Activated CD4-positive, alpha-beta memory T cell treated with anti-CD3 and anti-CD28 coated beads, Interleukin-2, amount 10 ng/mL, durations not matched to agents 7 days and 5 days (primary cell): ENCODE measurements at regions not wholly inside any gene's neighbourhood (a gene's known extent, or its start where the extent isn't known, plus 50 kb on each side); places are given as distances from the start of the nearest gene placed in this dataset.

Source experiments
- CTCF ChIA-PET: fragments of 350-600 bp; sonication (Branson Sonifier 250); formaldehyde crosslinking; loops from one replicate; lab custom pipeline; 2021; ENCODE audit warnings: antibody characterized with exemption, inconsistent platforms; lab: Charles Lee
- POLR2A ChIA-PET: fragments of 350-600 bp; sonication (Branson Sonifier 250); formaldehyde crosslinking; loops from one replicate; lab custom pipeline; 2021; ENCODE audit warnings: antibody characterized with exemption; lab: Charles Lee
- DNase-seq: peaks from one replicate; pipeline ENCODE4 v3.0.0-alpha.2; 2020
- H3K27ac Mint-ChIP-seq: one replicate; pipeline ENCODE4 v1.8.0; 2021; ENCODE audit warnings: mild to moderate bottlenecking, mixed read lengths
- H3K27me3 Mint-ChIP-seq: one replicate; pipeline ENCODE4 v1.8.0; 2021; ENCODE audit warnings: mixed read lengths
- H3K36me3 Mint-ChIP-seq: one replicate; pipeline ENCODE4 v1.8.0; 2021; ENCODE audit warnings: low read depth, mixed read lengths
- H3K4me1 Mint-ChIP-seq: one replicate; pipeline ENCODE4 v1.8.0; 2021; ENCODE audit warnings: mixed read lengths
- H3K4me3 Mint-ChIP-seq: one replicate; pipeline ENCODE4 v1.8.0; 2021; ENCODE audit warnings: mild to moderate bottlenecking, mixed read lengths
- H3K9me3 Mint-ChIP-seq: one replicate; pipeline ENCODE4 v1.8.0; 2021; ENCODE audit warnings: mixed read lengths

DNA sequence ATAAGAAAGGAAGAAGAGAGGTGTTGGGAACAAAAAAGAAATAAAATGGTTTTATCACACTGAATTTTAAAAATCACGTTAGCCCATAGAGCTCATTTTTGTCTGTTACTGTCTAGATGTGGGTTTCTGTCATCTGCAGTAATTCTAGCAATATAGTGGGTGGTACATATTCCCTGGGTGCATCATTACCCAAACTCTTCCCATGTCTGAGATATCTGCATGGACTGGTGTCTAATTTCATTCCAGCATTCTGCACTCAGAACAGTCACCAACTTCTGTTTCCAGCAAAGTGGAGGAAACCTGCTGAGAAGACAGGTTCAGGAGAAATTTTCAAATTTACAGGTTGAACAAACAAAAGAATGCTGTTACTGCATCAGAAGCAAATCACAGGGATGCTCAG, 263.8 kb downstream of the CDH11 start:
- Mint-ChIP-seq H3K27ac (no peak overlapping the region), H3K4me1 (no peaks in the 10 kb centered on the region), H3K4me3 (no peak overlapping the region), H3K27me3 (no peaks in the 10 kb centered on the region), H3K9me3 (peaks cover 11% of the 10 kb centered on the region), H3K36me3 (no peaks in the 10 kb centered on the region)
- POLR2A ChIA-PET: no interaction called here
- CTCF ChIA-PET: no interaction called here
- no peak for DNase-seq

DNA sequence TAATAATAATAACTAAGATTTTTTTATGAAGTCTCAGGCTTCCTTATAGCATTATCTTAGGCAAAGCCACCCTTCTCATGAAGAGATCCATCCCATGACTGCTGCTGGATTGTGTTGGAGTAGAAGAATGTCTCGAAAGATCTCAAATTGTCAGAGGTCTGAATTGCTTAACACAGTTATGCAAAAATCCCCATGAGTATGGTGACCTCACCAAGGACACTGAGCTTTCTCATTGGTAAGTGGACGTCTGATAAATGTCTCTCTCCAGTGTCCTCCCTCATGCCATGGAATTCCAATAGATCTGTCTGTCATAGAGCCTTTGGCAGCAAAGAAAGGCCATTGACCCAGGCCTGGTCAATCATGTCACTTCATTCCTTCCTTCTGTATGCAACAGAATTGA, 264.5 kb downstream of the CDH11 start:
- no peak for DNase-seq
- H3K9me3 Mint-ChIP-seq: peaks cover 11% of the 10 kb centered on the region
- no peak overlapping the region for H3K4me3 Mint-ChIP-seq
- CTCF ChIA-PET: no interaction called here
- no peaks in the 10 kb centered on the region for H3K27me3 Mint-ChIP-seq
- no peaks in the 10 kb centered on the region for H3K36me3 Mint-ChIP-seq
- POLR2A ChIA-PET: no interaction called here
- H3K4me1 Mint-ChIP-seq: no peaks in the 10 kb centered on the region
- H3K27ac Mint-ChIP-seq: no peak overlapping the region

DNA sequence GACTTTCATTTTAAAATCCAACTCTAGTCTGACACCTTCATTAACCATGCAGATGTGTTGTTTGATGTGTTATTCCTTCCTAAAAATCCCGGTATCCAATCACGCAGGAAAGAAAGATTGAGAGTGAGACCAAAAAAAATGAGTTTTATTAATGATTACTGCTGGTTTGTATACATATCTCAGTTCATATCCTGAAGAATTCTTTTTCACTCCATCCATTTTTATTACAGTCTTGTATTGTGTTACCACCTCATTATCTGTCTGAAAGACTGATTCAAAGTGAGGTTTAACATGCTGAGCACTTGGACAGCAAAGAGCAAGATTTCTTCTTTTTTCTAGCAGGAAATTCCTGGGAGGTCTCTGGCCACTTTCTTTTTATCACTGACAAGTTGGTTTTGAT, 268.3 kb downstream of the CDH11 start:
- Mint-ChIP-seq H3K36me3 (no peaks in the 10 kb centered on the region), H3K9me3 (peaks cover 6% of the 10 kb centered on the region), H3K4me3 (no peak overlapping the region), H3K27me3 (no peaks in the 10 kb centered on the region), H3K27ac (no peak overlapping the region), H3K4me1 (no peaks in the 10 kb centered on the region)
- DNase-seq: no peak
- ChIA-PET CTCF (no interaction called here), POLR2A (no interaction called here)

DNA sequence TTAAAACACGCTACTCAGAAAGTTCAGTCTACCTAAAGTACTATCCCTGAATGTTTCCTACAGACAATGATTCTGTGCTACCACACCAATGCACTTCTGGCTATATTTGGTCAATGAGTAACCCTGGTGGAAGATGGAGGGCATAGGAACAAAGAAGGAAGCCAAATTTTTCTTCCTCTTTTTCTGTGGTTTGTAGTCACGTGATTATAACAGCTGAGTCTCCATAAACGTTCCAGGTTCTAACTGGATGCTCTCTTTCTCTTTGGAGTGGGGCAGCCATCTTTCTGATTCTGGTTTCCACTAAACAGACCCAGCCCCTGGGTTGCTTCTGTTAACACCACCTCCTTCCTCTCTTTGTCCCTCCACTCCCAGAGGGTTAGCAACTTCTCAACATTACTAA, 274.9 kb downstream of the CDH11 start:
- H3K4me3 Mint-ChIP-seq: no peak overlapping the region
- no peaks in the 10 kb centered on the region for H3K36me3 Mint-ChIP-seq
- peaks cover 19% of the 10 kb centered on the region for H3K9me3 Mint-ChIP-seq
- no peaks in the 10 kb centered on the region for H3K4me1 Mint-ChIP-seq
- CTCF ChIA-PET: no interaction called here
- POLR2A ChIA-PET: no interaction called here
- DNase-seq: no peak
- no peak overlapping the region for H3K27ac Mint-ChIP-seq
- no peaks in the 10 kb centered on the region for H3K27me3 Mint-ChIP-seq

DNA sequence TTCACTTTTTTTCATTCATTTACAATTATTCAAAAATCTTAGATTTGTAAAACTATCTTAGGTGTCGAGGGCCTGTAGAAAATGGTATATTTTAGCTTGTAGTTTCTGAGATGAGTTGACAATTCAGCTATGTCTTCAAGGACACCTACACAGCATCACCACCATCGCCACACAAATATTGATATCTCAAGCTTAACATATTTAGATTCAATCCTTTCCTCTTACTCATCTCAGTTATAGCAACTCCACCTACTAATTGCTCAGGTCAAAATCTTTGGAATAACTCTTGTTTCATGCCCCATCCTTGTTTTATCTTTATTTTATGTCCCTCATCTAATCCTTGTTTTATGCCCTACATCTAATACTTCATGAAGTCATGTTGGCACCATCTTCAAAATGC, 276.8 kb downstream of the CDH11 start:
- Mint-ChIP-seq H3K4me3 (no peak overlapping the region), H3K27me3 (no peaks in the 10 kb centered on the region)
- CTCF ChIA-PET: no interaction called here

DNA sequence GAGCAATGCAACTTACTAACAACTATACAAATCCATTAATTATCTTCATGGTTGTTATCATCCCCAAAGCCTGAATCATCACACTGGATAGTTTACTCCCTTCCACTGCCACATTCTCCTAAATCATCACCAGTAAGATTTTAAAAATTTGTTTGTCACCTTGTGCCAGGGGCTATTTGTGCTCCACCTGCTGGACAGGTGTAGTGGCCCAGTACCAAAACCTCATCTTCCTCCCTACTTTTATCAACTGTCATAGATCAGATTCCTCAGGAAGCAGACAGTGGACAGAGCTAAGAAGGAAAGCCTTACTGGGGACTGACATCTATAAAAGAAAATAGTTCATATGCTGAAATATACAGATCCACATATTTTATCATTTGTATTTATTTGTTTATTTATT, 280.4 kb downstream of the CDH11 start:
- Mint-ChIP-seq H3K9me3 (peaks cover 24% of the 10 kb centered on the region), H3K4me3 (no peak overlapping the region), H3K27me3 (no peaks in the 10 kb centered on the region), H3K36me3 (no peaks in the 10 kb centered on the region), H3K4me1 (no peaks in the 10 kb centered on the region), H3K27ac (no peak overlapping the region)
- CTCF ChIA-PET: no interaction called here
- POLR2A ChIA-PET: no interaction called here
- no peak for DNase-seq

More for the DNA sequence above, 276.8 kb downstream of the CDH11 start:
- no peaks in the 10 kb centered on the region for H3K36me3 Mint-ChIP-seq
- no peak overlapping the region for H3K27ac Mint-ChIP-seq
- POLR2A ChIA-PET: no interaction called here
- H3K9me3 Mint-ChIP-seq: peaks cover 25% of the 10 kb centered on the region
- DNase-seq: no peak
- no peaks in the 10 kb centered on the region for H3K4me1 Mint-ChIP-seq

DNA sequence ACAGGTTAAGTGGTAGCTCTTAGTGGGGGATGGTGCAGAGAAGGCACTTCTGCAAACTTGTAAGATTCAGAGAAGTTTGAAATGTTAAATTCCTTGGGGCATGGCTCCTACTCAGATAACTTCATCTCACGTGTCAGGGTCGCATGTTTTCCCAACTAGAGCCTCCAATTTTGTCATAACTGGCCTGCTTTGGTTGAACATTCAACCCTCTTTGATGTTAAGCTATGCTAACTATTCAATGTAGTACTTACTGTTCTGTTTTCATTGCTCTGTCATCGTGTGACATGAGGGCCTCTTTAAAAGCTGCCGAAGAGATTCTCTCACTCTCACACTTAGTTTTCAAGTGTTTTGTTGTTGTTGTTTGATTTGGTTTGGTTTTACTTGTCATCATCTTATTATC, 280.8 kb downstream of the CDH11 start:
- Mint-ChIP-seq H3K27me3 (no peaks in the 10 kb centered on the region), H3K9me3 (peaks cover 24% of the 10 kb centered on the region), H3K36me3 (no peaks in the 10 kb centered on the region), H3K4me1 (no peaks in the 10 kb centered on the region), H3K27ac (no peak overlapping the region), H3K4me3 (no peak overlapping the region)
- DNase-seq: no peak
- ChIA-PET POLR2A (no interaction called here), CTCF (no interaction called here)

DNA sequence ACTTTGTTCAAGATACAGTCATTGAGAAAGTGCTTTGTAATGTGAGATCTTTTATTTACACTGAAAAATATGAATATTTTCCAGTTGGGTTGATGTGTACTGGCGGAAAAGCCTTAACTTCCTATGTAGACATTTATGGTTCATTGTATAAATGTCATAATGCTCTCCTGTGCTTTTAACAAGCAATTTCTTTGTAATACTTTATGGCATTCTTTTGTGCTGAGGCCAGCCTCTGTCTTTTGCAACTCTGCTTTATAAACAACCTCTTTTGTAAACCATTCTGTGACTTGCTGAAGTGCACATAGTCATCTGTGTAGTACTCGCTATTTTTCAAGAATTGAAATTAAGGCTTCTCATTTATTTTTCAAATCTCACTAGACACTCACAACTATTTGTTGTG, 291.2 kb downstream of the CDH11 start:
- Mint-ChIP-seq H3K27ac (no peak overlapping the region), H3K4me3 (no peak overlapping the region), H3K36me3 (no peaks in the 10 kb centered on the region), H3K27me3 (no peaks in the 10 kb centered on the region), H3K4me1 (no peaks in the 10 kb centered on the region), H3K9me3 (peaks cover 24% of the 10 kb centered on the region)
- DNase-seq: no peak
- ChIA-PET POLR2A (no interaction called here), CTCF (no interaction called here)

DNA sequence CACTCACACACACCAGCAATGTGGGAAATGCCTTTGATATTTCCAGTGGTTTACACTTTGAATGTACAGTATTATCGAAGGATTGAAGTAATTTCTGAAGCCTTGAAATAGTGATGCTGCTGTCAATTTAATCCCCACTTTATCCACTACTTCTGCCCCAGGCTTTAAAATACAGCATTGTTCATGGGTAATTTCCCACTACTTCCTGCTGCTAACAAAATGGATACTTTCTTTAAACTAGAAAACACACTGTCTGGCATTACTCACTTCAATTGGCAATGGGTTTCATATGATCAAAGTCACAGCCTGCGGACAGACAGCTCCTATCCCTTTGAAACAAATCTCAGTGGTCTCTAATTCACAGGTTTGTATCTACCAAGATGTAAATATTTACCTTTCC, 292.2 kb downstream of the CDH11 start:
- Mint-ChIP-seq H3K36me3 (no peaks in the 10 kb centered on the region), H3K27ac (no peak overlapping the region), H3K4me1 (no peaks in the 10 kb centered on the region), H3K9me3 (peaks cover 21% of the 10 kb centered on the region), H3K27me3 (no peaks in the 10 kb centered on the region), H3K4me3 (no peak overlapping the region)
- CTCF ChIA-PET: no interaction called here
- POLR2A ChIA-PET: no interaction called here
- DNase-seq: no peak

DNA sequence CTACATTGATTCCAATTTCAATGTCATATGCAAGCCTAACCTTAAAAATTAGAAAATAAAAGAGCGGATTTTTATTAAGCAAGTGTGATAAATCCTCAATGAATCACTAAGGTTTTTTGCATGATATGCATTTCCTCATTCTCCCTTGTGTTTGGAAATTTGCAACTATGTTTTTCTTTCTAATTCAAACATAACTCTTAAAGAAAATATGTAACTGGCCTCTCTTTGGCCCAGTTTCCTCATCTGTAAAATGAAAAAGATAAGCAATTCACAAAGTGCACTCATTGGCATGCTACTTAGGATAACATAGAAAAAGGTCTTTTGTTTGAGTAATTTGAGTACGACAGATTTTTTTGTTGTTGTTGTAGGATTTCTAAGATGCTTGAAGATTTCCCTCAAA, 295.5 kb downstream of the CDH11 start:
- no peaks in the 10 kb centered on the region for H3K4me1 Mint-ChIP-seq
- no peak overlapping the region for H3K4me3 Mint-ChIP-seq
- CTCF ChIA-PET: no interaction called here
- H3K27ac Mint-ChIP-seq: no peak overlapping the region
- peaks cover 22% of the 10 kb centered on the region for H3K9me3 Mint-ChIP-seq
- POLR2A ChIA-PET: no interaction called here
- H3K36me3 Mint-ChIP-seq: no peaks in the 10 kb centered on the region
- H3K27me3 Mint-ChIP-seq: no peaks in the 10 kb centered on the region
- no peak for DNase-seq

DNA sequence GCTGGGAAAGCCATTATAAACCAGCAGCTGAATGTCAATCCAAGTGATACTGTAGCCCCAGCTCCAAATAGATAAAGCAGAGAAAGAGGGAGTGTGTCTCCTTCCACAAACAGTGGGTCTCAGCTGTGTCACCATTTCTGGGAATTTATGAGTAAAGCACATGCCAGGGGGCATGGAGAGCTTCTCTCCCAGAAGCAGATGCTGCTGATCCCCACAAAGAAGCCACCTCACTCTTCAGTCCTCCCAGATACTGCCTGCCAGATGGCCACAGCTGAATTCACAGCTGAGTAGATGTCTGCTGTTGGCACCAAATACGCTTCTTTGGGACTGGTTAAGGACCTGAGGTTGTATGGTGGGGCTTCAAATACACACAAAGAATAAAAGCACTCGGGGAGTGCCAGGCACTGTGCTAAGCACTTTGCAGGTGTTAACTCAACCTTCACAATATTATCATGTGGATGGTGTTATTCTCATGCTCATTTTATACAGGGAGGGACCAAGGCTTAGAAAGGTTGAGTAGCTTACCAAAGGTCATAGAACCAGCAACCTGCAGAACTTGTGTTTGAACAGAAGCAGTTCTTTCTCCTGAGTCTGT, 298.3 kb downstream of the CDH11 start:
- Mint-ChIP-seq H3K9me3 (peaks cover 26% of the 10 kb centered on the region), H3K27me3 (no peaks in the 10 kb centered on the region), H3K36me3 (no peaks in the 10 kb centered on the region), H3K27ac (no peak overlapping the region), H3K4me1 (no peaks in the 10 kb centered on the region), H3K4me3 (no peak overlapping the region)
- DNase-seq: no peak
- POLR2A ChIA-PET: no interaction called here
- CTCF ChIA-PET: no interaction called here

DNA sequence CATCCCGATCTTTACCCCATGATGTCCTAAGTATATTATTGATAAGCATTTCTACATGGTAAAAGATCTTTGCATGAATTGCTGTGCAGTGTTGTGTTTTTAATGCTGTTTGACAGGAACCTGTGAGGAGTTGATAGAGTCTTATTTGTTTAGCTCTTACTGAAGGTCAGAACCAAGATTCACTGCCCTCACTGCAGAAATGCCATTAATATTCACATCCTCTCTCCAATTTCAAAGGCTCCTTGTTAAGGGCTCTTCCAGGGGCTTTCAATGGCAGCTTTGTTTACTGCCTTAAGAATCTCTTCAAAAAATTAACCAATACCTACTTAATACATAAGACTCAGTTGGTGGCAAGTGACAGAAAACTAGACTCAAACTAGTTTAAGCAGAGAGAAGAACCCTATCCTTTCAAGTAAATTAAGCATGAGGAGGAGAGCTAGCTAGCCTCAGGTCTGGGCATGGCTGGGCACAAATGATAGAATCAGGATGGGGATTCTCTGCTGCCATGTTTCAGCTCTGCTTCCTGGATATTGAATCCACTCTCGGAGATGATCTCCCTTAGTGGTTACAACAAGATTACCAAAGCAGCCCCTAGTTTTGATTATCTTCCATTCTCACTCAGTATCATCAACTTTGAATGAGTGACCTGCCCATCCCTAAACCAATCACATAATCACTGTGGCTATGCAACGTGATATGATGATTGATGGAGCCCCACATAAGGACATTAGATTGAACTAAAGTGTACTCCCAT, 311.8 kb downstream of the CDH11 start:
- CTCF ChIA-PET: no interaction called here
- no peak overlapping the region for H3K4me3 Mint-ChIP-seq
- peaks cover 10% of the 10 kb centered on the region for H3K9me3 Mint-ChIP-seq
- H3K27me3 Mint-ChIP-seq: no peaks in the 10 kb centered on the region
- no peaks in the 10 kb centered on the region for H3K4me1 Mint-ChIP-seq
- H3K27ac Mint-ChIP-seq: no peak overlapping the region
- H3K36me3 Mint-ChIP-seq: no peaks in the 10 kb centered on the region
- POLR2A ChIA-PET: no interaction called here
- no peak for DNase-seq

DNA sequence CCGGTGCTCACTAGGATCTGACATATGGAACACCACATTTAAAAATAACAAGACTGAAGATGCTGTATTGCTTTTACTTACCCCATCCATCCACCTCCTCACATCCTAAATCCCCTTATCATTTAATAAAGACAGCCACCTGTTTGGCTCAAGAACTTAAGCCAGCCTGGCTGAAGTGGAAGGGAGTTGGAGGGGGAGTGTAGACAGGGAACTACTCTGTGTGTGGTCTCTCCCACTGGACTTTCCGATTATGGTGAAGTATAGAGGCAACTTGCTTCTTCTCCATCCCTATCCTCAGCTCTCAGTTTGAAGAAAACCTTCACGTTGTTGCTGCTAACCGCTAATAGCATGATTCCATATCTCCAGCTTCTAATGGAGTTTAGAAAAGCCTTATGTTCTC, 313.4 kb downstream of the CDH11 start:
- Mint-ChIP-seq H3K9me3 (peaks cover 10% of the 10 kb centered on the region), H3K4me1 (no peaks in the 10 kb centered on the region), H3K27me3 (no peaks in the 10 kb centered on the region), H3K4me3 (no peak overlapping the region), H3K27ac (no peak overlapping the region), H3K36me3 (no peaks in the 10 kb centered on the region)
- ChIA-PET CTCF (no interaction called here), POLR2A (no interaction called here)
- DNase-seq: no peak

DNA sequence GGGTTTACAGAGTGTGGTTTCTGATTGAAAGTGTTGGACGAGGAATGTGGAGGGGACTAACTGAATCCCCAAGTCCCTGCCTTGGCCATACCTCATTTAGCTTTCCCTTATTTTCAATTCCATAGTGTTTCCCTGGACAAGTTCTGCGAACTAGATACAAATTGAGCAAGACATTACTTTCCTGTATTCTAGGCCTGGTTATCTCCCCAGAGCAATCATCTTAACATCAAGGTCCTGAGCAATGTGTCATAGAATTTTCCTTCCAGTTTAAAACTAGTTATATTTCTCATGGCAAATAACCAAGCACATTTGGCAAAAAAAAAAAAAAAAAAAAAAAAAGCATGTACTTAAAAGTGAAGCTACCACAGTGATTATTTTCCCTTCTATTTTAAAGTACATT, 330.1 kb downstream of the CDH11 start:
- no peaks in the 10 kb centered on the region for H3K4me1 Mint-ChIP-seq
- no peaks in the 10 kb centered on the region for H3K36me3 Mint-ChIP-seq
- no peaks in the 10 kb centered on the region for H3K27me3 Mint-ChIP-seq
- DNase-seq: no peak
- no peak overlapping the region for H3K27ac Mint-ChIP-seq
- ChIA-PET POLR2A (no interaction called here), CTCF (no interaction called here)
- peaks cover 16% of the 10 kb centered on the region for H3K9me3 Mint-ChIP-seq
- no peak overlapping the region for H3K4me3 Mint-ChIP-seq
